ENCODE measurements at regions not wholly inside any gene's neighbourhood (a gene's known extent, or its start where the extent isn't known, plus 50 kb on each side); places are given as distances from the start of the nearest gene placed in this dataset.

- no peak for DNase-seq
Observed at GRCh38 chr6:148068437-148069061, 274.1 kb upstream of the SASH1 start.

DNA sequence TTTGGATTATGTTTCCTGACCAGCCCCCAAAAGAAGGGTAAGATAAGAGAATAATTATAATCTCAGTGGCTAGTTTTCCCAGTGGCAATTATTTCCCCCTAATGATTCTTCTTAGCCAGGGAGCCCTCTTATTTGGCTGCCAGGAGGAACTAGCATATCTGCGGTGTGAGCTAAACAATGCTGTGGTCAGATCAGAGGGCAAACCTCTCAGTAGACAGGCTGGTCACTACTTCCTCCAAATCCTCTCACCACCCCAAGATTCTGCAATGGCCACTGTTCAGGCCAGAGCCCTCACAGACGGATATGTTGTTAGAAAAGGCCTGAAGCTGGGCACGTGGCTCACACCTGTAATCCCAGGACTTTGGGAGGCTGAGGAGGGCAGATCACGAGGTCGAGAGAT is 273.4 kb upstream of the SASH1 start:
- DNase-seq: no peak

- no peak for DNase-seq
Observed at GRCh38 chr6:148074291-148074690, 268.3 kb upstream of the SASH1 start.

GRCh38 chr6:148074738-148075137 is 267.9 kb upstream of the SASH1 start:
- no peak for DNase-seq

DNA sequence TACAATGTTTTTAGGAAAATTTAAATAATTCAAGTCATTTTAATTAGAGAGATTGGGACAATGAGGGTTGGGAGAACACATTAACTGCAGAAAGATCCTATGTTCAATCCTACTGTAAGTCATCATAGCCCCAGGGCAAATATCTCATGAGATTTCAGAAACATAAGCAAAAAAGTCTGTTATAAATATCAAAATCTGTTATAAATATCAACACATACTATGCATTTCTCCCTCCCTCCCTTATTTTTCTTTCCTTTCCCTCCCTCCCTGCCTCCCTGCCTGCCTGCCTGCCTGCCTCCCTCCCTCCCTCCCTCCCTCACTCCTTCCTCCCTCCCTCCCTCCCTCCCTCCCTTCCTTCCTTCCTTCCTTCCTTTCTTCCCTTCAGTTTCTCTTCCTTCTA is 267.3 kb upstream of the SASH1 start:
- DNase-seq: no peak

- no peak for DNase-seq
Observed at GRCh38 chr6:148076051-148076450, 266.6 kb upstream of the SASH1 start.

DNA sequence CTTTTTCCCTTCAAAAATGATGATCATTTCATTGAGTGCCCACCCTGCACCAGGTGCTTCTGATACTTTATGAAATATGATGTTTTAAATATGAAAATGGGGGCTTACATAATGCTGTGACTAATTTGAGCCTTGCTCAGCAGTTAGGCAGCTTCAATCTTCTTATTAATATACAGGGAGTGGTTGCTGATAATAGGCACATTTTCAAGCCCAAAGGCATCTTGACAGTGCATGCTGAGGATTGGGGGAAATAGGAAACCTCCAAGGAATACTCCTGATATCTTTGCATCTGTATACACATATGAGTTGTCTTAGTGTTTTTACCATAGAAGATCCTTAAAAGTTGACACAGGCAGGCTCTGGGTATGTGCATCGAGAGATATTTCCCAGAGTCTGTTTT is 262.3 kb upstream of the SASH1 start:
- DNase-seq: no peak

DNA sequence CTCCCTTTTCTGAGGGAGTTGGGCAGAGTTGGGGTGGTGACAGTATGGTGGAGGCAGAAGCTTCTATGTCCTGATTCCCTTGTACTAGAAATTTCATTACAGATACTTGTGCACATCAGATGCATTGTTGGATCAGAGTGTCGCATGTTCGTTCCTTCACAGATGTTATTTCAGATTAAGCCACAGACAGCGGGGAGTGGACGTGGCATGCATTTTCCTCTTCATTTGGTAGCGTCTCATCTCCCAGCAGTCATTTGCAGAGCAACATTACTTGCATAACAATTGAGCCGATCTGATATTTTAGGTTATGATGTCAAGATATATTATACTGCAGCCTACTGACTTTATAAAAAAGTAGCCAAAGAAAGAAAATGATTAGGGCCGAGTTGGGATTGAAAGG is 261.6 kb upstream of the SASH1 start:
- DNase-seq: no peak

GRCh38 chr6:148082044-148082443 is 260.6 kb upstream of the SASH1 start:
- no peak for DNase-seq

- no peak for DNase-seq
Observed at GRCh38 chr6:148082696-148083095, 259.9 kb upstream of the SASH1 start.

- no peak for DNase-seq
Observed at GRCh38 chr6:148085631-148086331, 256.9 kb upstream of the SASH1 start.

DNA sequence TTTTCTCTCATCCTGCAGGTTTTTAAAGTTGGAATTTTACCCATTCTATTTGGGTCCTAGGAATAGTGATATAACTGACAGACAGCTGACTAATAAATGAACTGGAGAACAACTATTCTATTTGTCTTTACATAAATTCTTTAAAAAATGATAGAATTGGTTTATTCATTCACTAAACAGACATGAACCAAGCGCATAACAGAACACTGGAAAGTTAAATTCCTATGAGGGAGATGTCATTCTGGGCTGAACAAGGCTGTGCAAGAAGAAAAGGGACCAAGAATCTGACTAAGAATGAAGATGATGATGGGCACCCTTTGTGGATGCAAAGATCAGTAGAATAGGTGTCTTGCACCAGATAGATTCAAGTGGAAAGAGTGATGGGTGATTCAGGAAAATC is 256.3 kb upstream of the SASH1 start:
- DNase-seq: no peak

DNA sequence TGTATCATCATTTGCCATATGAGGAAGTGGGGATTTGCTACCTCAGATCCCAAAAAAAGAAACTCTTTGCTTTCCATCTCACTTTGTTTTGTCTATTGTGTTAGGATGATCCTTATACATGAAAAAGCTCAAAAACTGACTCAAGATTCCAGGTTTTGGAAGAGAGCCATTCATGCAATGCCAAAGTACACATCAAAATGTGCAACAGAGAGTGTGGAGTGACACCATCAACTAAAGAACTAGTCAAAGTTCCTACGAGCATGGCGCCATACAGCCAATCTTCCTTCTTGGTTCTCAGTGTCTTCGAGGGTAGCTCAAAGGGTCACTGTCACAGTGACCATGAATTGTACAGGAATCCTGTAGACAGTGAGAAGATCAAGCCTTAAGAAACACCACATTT is 255.8 kb upstream of the SASH1 start:
- DNase-seq: no peak

- no peak for DNase-seq
Observed at GRCh38 chr6:148087659-148088058, 255.0 kb upstream of the SASH1 start.

- DNase-seq: no peak
Observed at GRCh38 chr6:148090326-148090725, 252.3 kb upstream of the SASH1 start.

GRCh38 chr6:148091394-148091793 is 251.2 kb upstream of the SASH1 start:
- no peak for DNase-seq

- no peak for DNase-seq
Observed at GRCh38 chr6:148103436-148103835, 239.2 kb upstream of the SASH1 start.

- DNase-seq: no peak
Observed at GRCh38 chr6:148104131-148104530, 238.5 kb upstream of the SASH1 start.

GRCh38 chr6:148105695-148106094 is 236.9 kb upstream of the SASH1 start:
- no peak for DNase-seq

DNA sequence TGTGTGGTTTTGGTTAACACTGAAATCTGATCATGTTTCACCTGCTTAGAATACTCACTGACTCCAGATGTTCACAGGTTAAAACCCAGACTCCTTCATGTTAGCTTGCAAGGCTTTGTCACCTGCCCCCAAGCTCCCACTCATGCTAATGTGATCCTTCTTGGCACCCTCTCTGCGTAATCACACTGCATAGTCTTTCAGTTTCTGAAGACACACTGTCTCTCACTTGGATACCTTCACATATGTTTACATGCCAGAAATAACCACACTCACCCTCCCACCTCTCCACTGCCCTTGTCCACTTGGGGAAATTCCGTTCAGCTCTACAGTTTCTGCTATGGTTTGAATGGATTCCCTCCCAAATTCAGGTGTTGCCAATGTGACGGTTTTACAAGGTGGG is 234.7 kb upstream of the SASH1 start:
- DNase-seq: no peak

GRCh38 chr6:148109732-148110131 is 232.9 kb upstream of the SASH1 start:
- no peak for DNase-seq

GRCh38 chr6:148110925-148111324 is 231.7 kb upstream of the SASH1 start:
- DNase-seq: no peak

DNA sequence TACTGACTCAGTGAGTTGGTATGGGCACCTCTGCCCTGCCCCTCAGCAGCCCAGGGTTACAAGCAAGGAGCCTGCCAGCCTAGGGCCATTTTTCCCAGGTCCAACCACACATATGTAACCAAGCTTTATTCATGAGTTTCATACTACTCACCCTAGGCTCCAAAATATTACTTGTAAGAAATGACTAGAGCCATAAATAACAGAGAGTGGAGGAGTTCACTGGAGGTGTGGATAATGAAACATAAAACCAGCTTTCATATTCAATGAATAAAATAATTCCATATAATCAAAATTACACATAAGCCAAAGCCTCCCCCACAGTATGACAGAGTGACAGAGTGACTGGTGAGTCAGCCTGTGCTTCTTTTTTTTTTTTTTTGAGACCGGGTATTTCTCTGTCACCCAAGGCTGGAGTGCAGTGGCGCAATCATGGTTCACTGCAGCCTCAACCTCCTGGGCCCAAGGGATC is 229.8 kb upstream of the SASH1 start:
- DNase-seq: no peak

DNA sequence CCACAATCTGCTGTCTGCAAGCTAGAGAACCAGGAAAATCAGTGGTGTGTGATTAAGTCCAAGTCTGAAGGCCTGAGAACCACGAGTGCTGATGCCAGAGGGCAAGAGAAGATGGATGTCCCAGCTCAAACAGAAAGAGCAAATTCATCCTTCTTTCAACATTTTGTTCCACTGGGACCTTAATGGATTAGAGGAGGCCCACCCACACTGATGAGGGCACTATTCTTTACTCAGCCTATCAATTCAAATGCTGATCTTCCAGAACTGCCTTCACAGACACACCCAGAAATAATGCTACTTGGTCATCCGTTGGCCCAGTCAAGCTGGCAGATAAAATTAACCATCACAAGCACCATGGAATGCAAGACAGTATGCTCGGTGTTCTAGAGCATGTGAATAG is 226.6 kb upstream of the SASH1 start:
- DNase-seq: no peak

- DNase-seq: no peak
Observed at GRCh38 chr6:148118244-148118643, 224.4 kb upstream of the SASH1 start.

Data from CD4-positive, alpha-beta T cell treated with Interleukin-15 for 1 hour (primary cell).